ENCODE measurements at regions not wholly inside any gene's neighbourhood (a gene's known extent, or its start where the extent isn't known, plus 50 kb on each side); places are given as distances from the start of the nearest gene placed in this dataset.

GRCh38 chr22:46047226-46047625 is 70.3 kb upstream of the WNT7B start:
- TF ChIP-seq, protein P1, sequence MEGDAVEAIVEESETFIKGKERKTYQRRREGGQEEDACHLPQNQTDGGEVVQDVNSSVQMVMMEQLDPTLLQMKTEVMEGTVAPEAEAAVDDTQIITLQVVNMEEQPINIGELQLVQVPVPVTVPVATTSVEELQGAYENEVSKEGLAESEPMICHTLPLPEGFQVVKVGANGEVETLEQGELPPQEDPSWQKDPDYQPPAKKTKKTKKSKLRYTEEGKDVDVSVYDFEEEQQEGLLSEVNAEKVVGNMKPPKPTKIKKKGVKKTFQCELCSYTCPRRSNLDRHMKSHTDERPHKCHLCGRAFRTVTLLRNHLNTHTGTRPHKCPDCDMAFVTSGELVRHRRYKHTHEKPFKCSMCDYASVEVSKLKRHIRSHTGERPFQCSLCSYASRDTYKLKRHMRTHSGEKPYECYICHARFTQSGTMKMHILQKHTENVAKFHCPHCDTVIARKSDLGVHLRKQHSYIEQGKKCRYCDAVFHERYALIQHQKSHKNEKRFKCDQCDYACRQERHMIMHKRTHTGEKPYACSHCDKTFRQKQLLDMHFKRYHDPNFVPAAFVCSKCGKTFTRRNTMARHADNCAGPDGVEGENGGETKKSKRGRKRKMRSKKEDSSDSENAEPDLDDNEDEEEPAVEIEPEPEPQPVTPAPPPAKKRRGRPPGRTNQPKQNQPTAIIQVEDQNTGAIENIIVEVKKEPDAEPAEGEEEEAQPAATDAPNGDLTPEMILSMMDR (IDR thresholded peaks at IDR 0.05; ENCODE audit: low read depth, low read length, poor library complexity, severe bottlenecking), result no peak
- no peak for TF ChIP-seq EZH2phosphoT487 (IDR thresholded peaks at IDR 0.05; ENCODE audit: borderline replicate concordance, low read length)
